IMR-90 (cell line): ENCODE measurements at regions not wholly inside any gene's neighbourhood (a gene's known extent, or its start where the extent isn't known, plus 50 kb on each side); places are given as distances from the start of the nearest gene placed in this dataset.

Source experiments
- ATAC-seq: fragments of 200-7000 bp; cut with Tn5 transposase; 2 replicates; pipeline ENCODE4 v1.9.1; 2020; ENCODE audit warnings: low read depth, mild to moderate bottlenecking, moderate library complexity
- BruUV-seq: library from RNA; stranded (reverse); fragments of 400-500 nt; replicated peaks from 2 replicates; lab custom pipeline; 2021; lab: Mats Ljungman, UMichigan
- CTCF ChIA-PET: fragments of 300-600 bp; formaldehyde crosslinking; extraction: SDS; loops from one replicate; lab custom pipeline; 2021; ENCODE audit warnings: antibody characterized with exemption; lab: Yijun Ruan, JAX
- POLR2A ChIA-PET: fragments of 300-600 bp; sonication (Branson Sonifier 250); formaldehyde crosslinking; loops from one replicate; lab custom pipeline; 2022; ENCODE audit warnings: antibody characterized with exemption; ENCODE audit not compliant: unreplicated experiment; lab: Charles Lee
- DNase-seq: peaks from one replicate; pipeline ENCODE4 v3.0.0; 2013
- H2AFZ ChIP-seq: replicated peaks from 2 replicates; pipeline ENCODE3; 2013; ENCODE audit warnings: low read length, mild to moderate bottlenecking; ENCODE audit not compliant: poor library complexity
- H2AK5ac ChIP-seq: 2 replicates; pipeline ENCODE4 v1.6.1; 2013; ENCODE audit warnings: low read depth, low read length, inconsistent platforms
- H2AK9ac ChIP-seq: replicated peaks from 2 replicates; pipeline ENCODE3; 2013; ENCODE audit warnings: mild to moderate bottlenecking, low read depth, low read length, moderate library complexity; ENCODE audit not compliant: poor library complexity
- H2BK120ac ChIP-seq: 2 replicates; pipeline ENCODE4 v1.6.1; 2013; ENCODE audit warnings: low read depth, low read length, inconsistent platforms
- H2BK15ac ChIP-seq: 3 replicates; pipeline ENCODE4 v1.6.1; 2013; ENCODE audit warnings: low read depth, low read length, inconsistent platforms
- H2BK20ac ChIP-seq: 2 replicates; pipeline ENCODE4 v1.6.1; 2013; ENCODE audit warnings: low read depth, mild to moderate bottlenecking, inconsistent platforms, low read length, moderate library complexity
- H2BK5ac ChIP-seq: 2 replicates; pipeline ENCODE4 v1.6.1; 2013; ENCODE audit warnings: mild to moderate bottlenecking, low read depth, low read length, inconsistent platforms; ENCODE audit not compliant: poor library complexity, severe bottlenecking
- H3K14ac ChIP-seq: replicated peaks from 2 replicates; pipeline ENCODE4 v1.6.1; 2013; ENCODE audit warnings: low read depth, low read length, inconsistent platforms
- H3K18ac ChIP-seq: 2 replicates; pipeline ENCODE4 v1.6.1; 2013; ENCODE audit warnings: low read depth, low read length, control low read depth
- H3K23ac ChIP-seq: 2 replicates; pipeline ENCODE4 v1.6.1; 2013; ENCODE audit warnings: low read depth, low read length, inconsistent platforms
- H3K27ac ChIP-seq: 2 replicates; pipeline ENCODE4 v1.5.1; 2013; ENCODE audit warnings: mild to moderate bottlenecking, control low read depth, low read length; ENCODE audit not compliant: insufficient read depth
- H3K27me3 ChIP-seq: 2 replicates; pipeline ENCODE4 v1.6.1; 2013; ENCODE audit warnings: low read length; ENCODE audit not compliant: control insufficient read depth, insufficient read depth
- H3K36me3 ChIP-seq: 2 replicates; pipeline ENCODE4 v1.6.1; 2013; ENCODE audit warnings: low read length, mixed read lengths; ENCODE audit not compliant: control insufficient read depth, insufficient read depth
- H3K4ac ChIP-seq: 2 replicates; pipeline ENCODE4 v1.6.1; 2013; ENCODE audit warnings: low read depth, low read length, inconsistent platforms
- H3K4me1 ChIP-seq: 2 replicates; pipeline ENCODE4 v1.6.1; 2013; ENCODE audit warnings: low read length, mixed read lengths; ENCODE audit not compliant: control insufficient read depth, insufficient read depth
- H3K4me2 ChIP-seq: 2 replicates; pipeline ENCODE4 v1.6.1; 2013; ENCODE audit warnings: low read depth, mild to moderate bottlenecking, control low read depth, low read length, moderate library complexity
- H3K4me3 ChIP-seq: 2 replicates; pipeline ENCODE4 v1.5.1; 2013; ENCODE audit warnings: low read depth, mild to moderate bottlenecking, control low read depth, low read length, moderate library complexity; ENCODE audit not compliant: insufficient read depth
- H3K56ac ChIP-seq: 2 replicates; pipeline ENCODE4 v1.6.1; 2013; ENCODE audit warnings: low read length, inconsistent platforms; ENCODE audit not compliant: insufficient read depth; ENCODE audit errors: extremely low read depth
- H3K79me1 ChIP-seq, 2 experiments: 2 replicates each; pipeline ENCODE4 v1.6.1; 2013; ENCODE audit warnings: low read length in 2 of 2, inconsistent platforms in 1 of 2, low read depth in 1 of 2
- H3K9ac ChIP-seq: 2 replicates; pipeline ENCODE4 v1.6.1; 2013; ENCODE audit warnings: low read depth, low read length, control low read depth
- H3K9me1 ChIP-seq: 2 replicates; pipeline ENCODE4 v1.6.1; 2013; ENCODE audit warnings: low read length, inconsistent platforms; ENCODE audit not compliant: insufficient read depth
- H3K9me3 ChIP-seq: 2 replicates; pipeline ENCODE4 v1.6.1; 2013; ENCODE audit warnings: low read length; ENCODE audit not compliant: control insufficient read depth, insufficient read depth
- H4K20me1 ChIP-seq: 2 replicates; pipeline ENCODE4 v1.6.1; 2013; ENCODE audit warnings: low read length, inconsistent platforms; ENCODE audit not compliant: insufficient read depth
- H4K5ac ChIP-seq: 2 replicates; pipeline ENCODE4 v1.6.1; 2013; ENCODE audit warnings: mild to moderate bottlenecking, low read depth, low read length, control low read depth
- H4K8ac ChIP-seq, 2 experiments: 2 replicates each; pipeline ENCODE4 v1.6.1; 2013; ENCODE audit warnings: low read depth in 2 of 2, low read length in 2 of 2, control low read depth in 1 of 2, inconsistent platforms in 1 of 2
- H4K91ac ChIP-seq: 2 replicates; pipeline ENCODE4 v1.6.1; 2013; ENCODE audit warnings: low read depth, low read length, inconsistent platforms; ENCODE audit not compliant: insufficient read depth
- RFX5 ChIP-seq: IDR thresholded peaks from 2 replicates; pipeline ENCODE4 v1.8.0; 2012; ENCODE audit warnings: low read depth, mild to moderate bottlenecking, low read length, moderate library complexity
- SMC3 ChIP-seq: fragments of 150-350 bp; IDR thresholded peaks from 2 replicates; pipeline ENCODE4 v1.6.1; 2016; ENCODE audit warnings: low read depth, mild to moderate bottlenecking, antibody characterized with exemption, low read length, moderate library complexity
- WGBS, 2 experiments: methylation state at CpG; one replicate each; pipeline versions ENCODE4 v1.1.5 to v1.1.7; 2013; ENCODE audit warnings: missing lambda C conversion rate in 2 of 2; ENCODE audit not compliant: insufficient read length in 1 of 2; ENCODE audit errors: extremely low coverage in 2 of 2; 5-methylcytosine and 5-hydroxymethylcytosine counted together
- dilution Hi-C: fragments of 300-500 bp; cut with HindIII; formaldehyde crosslinking; loops from one replicate; pipeline ENCODE4 v1.14.3; 2018; ENCODE audit warnings: low sequenced_read_pairs; ENCODE audit not compliant: unreplicated experiment
- in situ Hi-C: fragments of 300-500 bp; cut with MboI; formaldehyde crosslinking; loops from 3 replicates; pipeline ENCODE4 v1.14.3; 2019; ENCODE audit warnings: low sequenced_read_pairs, inconsistent platforms, mixed read lengths
- intact Hi-C: fragments of 100-400 bp; cut with micrococcal nuclease; formaldehyde crosslinking; loops from 2 replicates; pipeline ENCODE4 v1.10.0; 2022

DNA sequence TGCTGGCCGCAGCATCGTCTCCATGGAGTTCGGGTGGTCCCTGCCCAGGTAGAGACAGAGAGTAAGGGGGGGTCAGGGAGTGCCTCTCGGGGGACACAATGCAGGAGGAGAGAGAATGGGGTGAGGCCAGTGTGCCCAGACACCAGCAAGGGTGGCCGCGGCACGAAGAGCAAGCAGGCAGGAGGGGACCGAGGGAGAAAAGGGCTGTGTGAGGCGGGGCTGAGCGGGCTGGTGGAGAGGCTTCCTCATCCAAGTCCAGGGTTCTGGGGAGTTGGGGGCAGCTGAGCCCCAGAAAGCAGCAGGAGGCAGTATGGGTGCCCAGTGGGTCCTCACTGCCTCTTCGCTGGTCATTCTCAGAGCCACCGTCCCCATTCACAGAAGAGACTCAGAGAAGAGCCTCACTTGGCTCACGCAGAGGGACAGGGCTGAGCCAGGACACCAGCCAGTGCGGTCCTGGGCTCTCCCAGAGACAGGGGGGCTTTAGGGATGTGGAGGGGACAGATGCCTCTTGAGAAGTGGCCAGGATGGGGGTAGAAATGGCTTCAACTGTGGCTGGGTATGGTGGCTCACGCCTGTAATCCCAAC is 78.9 kb downstream of the MICALL2 start:
- H4K91ac ChIP-seq = no peak overlapping the region
- H3K18ac ChIP-seq = no peak overlapping the region
- H4K20me1 ChIP-seq = no peaks in the 10 kb centered on the region
- H2AK9ac ChIP-seq = no peak overlapping the region
- no peak overlapping the region for H3K4ac ChIP-seq
- H2BK20ac ChIP-seq = no peak overlapping the region
- intact Hi-C loops = no loop called here
- ATAC-seq = no peak
- no peaks in the 10 kb centered on the region for H3K36me3 ChIP-seq
- H4K8ac ChIP-seq = no peak overlapping the region
- POLR2A ChIA-PET = no interaction called here
- CTCF ChIA-PET = no interaction called here
- peaks cover 56% of the 10 kb centered on the region for H3K27me3 ChIP-seq
- H2BK5ac ChIP-seq = no peak overlapping the region
- H3K56ac ChIP-seq = no peak overlapping the region
- no peak for DNase-seq
- H2BK120ac ChIP-seq = no peak overlapping the region
- no peak overlapping the region for H4K5ac ChIP-seq
- no peak overlapping the region for H3K4me2 ChIP-seq
- H2AK5ac ChIP-seq = no peak overlapping the region
- no TSS peak for BruUV-seq
- H3K9me1 ChIP-seq = no peaks in the 10 kb centered on the region
- H3K4me3 ChIP-seq = no peak overlapping the region
- in situ Hi-C loops = no loop called here
- H2AFZ ChIP-seq = no peak overlapping the region
- no peak overlapping the region for H3K14ac ChIP-seq
- no peak overlapping the region for H3K27ac ChIP-seq
- WGBS, 2 experiments = 78% methylated on average over 4 of the region's 15 CpGs; no CpG with 5 or more reads in 1 of the 2 experiments
- no peaks in the 10 kb centered on the region for H3K9me3 ChIP-seq
- no peaks in the 10 kb centered on the region for H3K4me1 ChIP-seq
- dilution Hi-C loops = no loop called here
- H3K23ac ChIP-seq = no peak overlapping the region
- H3K9ac ChIP-seq = no peak overlapping the region
- TF ChIP-seq RFX5 (no peak), SMC3 (no peak)
- H2BK15ac ChIP-seq = no peak overlapping the region
- no peaks in the 10 kb centered on the region for H3K79me1 ChIP-seq
